Globus pallidus (tissue), 1 donor: ENCODE measurements at regions not wholly inside any gene's neighbourhood (a gene's known extent, or its start where the extent isn't known, plus 50 kb on each side); places are given as distances from the start of the nearest gene placed in this dataset.

Experiments used
- DNase-seq: peaks from one replicate; pipeline ENCODE4 v3.0.0-alpha.2; 2015; ENCODE audit warnings: low spot score

GRCh38 chr1:9419369-9420041 lies 119.8 kb upstream of the SLC25A33 start:
- no peak for DNase-seq

GRCh38 chr1:9420835-9421532 lies 118.3 kb upstream of the SLC25A33 start:
- no peak for DNase-seq

DNA sequence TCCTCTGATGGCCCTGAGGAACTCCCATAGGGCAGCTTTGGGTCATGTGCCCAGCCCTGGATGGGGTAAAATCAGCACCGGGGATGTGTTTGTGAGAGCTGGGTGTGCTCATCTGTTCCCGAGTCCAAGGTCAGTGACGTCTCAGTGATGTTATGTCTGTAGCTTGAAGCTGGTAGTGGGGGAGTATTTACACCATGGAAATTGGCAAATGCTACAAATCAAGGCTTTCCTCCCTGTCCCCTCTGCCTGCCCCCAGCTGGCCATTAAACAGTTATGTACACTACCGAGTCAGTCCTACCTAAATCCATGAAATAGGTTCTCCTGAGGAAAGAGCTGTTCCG lies 117.8 kb upstream of the SLC25A33 start:
- DNase-seq: no peak

- no peak for DNase-seq
These were observed 116.9 kb upstream of the SLC25A33 start for GRCh38 chr1:9422321-9422720.

DNA sequence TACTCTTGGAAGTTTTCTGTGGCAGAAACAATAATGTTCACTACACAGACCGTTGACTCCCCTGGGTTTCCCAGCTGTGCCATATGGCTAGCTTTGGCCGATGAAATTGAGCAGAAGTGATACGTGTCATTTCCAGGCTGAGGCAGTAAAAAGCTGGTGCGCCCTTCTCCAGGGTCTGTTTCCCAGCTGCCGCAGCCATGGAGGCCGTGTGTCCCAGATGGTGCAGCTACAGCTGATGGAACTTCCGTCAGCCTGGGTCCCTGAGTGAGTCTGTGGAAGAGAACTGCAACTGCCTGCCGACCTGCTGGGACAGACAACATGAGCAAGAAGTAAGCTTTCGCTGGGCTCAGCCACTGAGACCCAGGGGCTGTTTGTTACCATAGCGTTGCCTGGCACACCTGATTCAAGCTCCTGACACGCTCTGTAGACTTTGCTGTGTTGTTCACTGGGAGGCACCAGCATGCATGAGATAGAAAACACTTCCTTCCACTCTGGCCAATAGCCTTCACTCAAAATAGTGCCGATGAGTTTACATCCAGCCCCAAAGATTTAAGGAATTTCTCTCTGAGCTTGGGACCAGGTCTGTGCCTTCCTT lies 116.3 kb upstream of the SLC25A33 start:
- no peak for DNase-seq

DNA sequence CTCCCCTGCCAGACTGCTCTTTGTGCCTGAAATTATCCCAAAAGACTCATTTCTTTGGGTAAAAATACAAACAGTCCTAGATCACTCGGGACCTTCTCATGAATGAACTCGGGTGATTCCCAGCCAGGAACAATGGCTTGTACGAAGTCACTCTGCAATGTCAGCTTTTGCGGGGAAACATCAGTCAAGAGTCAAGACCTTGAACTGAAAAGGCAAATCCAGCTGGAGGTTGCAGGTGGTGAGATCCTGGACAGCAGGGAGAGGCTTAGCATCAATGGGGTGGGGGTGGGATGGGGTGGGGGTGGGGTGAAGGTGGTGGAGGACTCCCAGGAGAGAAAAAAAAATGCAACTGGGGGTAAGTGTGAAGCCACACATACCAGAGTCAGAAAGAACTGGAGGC lies 115.0 kb upstream of the SLC25A33 start:
- DNase-seq: no peak

DNA sequence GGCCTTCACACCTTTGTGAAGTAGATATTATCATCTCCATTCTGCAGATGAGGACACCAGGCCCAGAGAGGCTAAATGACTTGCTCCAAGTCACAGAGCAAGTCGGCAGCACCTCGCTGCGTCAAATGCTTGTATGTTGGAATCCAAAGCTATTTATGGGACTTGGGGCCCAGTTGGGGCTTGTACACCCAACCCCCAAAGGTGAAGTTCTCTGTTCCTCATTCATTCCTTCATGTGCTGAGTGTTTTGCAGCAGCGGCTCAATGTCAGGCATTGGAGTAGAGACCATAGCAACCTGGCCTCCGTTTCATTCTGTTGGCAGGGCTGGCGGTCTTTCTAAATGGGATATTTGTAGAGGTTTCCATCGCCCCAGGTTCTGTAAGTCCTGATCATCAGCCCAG lies 113.4 kb upstream of the SLC25A33 start:
- DNase-seq: no peak

DNA sequence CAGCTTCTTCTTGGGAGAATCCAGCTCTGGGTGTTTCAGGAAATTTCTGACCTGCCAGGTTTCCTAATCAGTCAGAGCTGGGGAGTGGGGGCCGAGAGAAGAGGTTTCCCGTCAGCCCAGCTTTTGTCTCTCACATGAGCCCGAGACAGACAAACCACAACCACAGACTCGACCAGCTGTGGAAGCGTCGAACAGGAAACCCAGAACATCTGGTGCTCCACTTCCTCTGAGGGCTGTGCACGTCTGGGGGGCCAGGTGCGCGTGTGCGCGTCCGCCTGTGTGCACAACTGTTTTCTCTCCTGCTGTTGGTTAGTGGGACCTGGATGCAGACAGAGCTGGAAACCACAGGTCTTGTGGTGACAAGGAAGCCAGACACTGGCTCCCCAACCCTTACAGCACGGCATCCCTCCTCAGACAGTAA lies 113.0 kb upstream of the SLC25A33 start:
- no peak for DNase-seq

DNA sequence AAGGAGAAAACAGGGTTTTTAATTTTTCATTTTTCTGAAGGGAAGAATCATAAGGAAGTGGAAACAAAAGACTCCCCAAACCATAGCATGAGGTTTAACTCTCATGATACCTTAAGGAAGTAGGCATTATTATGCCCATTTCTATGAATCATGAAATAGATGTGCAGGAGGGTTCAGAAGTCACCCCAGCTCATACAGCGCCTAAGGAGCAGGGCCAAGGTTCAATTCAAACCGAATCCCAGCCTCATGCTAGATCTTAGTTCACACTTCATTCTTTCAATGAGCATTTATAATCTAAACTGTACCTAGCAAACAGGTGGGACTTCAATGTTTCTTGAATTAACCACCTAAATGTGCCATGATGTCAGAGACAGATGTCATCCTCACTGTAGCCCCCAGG lies 111.9 kb upstream of the SLC25A33 start:
- DNase-seq: no peak

DNA sequence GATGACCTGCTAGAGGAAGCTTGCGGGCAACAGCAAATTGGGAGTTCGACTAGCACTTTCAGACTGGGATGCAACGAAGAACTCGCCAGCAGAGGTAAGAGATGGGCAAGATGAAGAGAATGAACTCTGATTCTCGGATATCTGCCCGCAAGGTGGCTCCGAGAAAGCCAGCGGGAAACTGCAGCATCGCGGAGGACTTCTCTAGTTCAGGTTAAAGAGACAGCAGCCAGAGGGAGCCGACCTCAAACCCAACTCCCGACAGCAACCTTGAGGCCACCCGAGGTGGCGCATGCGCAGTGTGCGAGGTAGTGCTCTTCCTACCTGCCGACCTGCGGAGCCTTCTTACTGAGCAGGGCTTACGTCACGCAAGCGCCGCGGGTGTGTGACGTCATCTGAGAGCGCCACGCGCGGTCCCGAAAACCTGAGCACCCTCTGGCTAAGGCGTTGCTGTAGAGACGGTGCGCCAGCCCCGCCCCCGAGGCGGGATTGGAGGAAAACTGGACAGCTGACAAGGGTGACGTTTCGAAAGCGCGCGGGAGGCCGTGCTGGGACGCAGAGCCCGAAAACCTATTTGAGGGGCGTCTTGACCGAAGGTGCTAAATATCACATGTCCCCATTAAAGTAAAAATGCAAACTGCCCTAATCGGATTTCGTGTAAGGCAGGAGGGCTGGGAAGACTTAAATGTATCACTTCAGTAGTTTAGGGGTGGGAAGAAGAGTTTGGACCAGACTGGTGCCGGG lies 110.5 kb upstream of the SLC25A33 start:
- peak; percentile 98 for DNase-seq

- no peak for DNase-seq
These were observed 109.9 kb upstream of the SLC25A33 start for GRCh38 chr1:9429342-9429711.

- DNase-seq: no peak
These were observed 104.8 kb upstream of the SLC25A33 start for GRCh38 chr1:9434247-9435152.

DNA sequence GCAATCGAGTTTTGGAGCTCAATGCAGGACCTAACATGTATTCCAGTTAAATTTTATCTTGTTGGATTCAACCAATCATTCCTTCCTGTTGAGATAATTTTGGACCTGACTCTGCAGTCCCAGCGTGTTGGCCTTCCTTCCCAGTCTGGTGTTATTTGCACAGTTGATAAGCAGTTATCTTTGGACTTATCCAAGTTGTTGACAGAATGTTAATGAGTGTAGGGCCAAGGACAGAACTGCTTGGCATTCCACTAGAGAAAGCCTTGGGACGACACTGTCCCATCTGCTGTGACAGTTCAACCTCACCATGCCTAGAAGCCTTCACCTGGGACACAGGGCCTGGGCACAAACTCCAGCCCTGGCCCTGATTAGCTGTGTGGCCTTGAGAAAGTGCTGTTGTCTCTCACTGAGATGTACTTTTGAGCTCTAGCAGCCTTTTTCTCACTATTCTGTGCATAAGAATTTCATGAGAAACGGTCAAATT lies 104.1 kb upstream of the SLC25A33 start:
- no peak for DNase-seq

DNA sequence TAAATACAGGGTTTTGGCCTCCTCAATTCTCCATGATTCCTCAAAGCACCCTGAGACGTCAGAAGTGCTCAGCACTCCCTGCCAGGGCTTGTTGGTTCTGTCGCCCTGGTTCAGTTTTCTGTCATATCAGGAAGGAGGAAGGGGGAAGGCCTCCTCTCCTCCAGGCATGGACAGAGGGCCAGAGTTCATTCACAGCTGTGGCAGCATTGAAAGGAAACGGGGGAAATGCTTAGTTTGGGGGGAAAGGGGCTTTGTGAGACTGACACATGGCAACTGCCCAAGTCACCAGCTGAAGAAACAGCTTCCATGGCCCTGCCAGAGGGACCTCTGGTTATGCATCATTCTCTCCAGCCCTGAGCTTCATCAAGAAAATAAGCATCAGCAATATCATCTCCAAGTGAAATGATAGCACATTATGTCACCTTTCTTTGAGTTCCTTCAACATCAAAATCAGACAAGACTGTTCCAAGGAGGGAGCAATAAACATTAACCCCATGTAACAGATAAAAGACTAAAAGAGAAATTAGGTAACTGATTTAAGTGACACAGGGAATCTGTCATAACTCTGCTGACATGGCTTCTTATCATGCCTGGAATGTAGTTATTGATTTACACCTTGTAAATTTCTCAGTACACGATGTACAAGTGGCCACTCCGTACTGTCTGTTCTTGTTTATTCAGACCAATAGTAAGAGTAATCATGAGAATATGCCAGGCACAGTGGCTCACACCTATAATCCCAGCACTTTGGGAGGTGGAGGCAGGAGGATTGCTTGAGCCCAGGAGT lies 103.2 kb upstream of the SLC25A33 start:
- DNase-seq: no peak

GRCh38 chr1:9437961-9438430 lies 101.3 kb upstream of the SLC25A33 start:
- DNase-seq: peak; percentile 76

- peak; percentile 77 for DNase-seq
These were observed 100.7 kb upstream of the SLC25A33 start for GRCh38 chr1:9438431-9439073.

DNA sequence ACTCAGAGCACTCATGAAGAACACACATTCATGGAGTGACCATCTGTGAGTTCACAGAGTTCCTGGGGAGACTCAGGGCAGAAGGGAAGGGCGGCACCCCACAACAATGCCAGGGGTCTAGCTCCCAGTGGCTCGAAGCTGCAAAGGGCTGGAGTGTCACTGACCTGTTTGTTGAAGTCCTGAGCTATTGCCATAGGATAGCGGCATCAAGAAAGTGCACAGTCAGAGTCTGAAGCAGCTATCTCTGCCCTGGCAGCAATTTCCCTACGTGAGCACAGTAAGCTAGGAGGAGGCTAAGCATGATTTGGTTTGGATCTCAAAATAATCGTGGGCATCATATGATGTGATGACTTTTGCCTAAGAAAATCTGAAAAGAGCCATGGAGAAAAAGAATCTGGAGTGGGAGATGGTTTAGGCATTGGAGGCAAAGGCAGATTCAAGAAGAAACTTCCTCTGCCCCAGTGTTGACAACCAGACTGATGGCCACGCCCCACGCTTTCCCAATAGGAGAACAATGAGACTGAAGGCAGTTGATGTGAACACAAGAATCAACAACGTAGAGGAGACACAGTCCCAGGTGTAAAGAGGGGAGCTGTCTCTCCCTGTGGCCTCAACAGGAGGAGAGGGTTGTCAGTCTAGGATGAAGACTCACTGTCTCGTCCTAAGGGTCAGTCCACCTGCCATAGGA lies 100.0 kb upstream of the SLC25A33 start:
- DNase-seq: no peak

- no peak for DNase-seq
These were observed 99.0 kb upstream of the SLC25A33 start for GRCh38 chr1:9440261-9440660.

DNA sequence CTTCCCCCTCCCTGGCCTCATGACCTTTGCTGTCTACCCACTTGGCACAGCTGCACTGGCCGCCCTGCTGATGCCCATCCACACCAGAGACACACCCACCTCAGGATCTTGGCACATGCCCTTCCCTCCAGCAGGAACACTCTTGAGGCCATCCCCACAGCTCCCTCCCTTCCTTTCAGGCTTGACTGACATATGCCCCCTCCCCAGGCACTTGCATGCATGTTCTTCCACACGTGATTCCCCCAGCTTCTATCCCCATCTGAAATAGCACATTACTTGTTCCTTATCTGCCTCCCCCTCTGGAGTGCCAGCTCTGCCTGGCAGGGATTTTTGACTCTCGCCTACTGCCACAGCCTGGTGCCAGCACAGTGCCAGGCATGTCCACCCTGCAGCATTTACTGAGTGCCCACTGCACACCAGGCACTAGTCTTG lies 98.5 kb upstream of the SLC25A33 start:
- peak; percentile 49 for DNase-seq
